ENCODE measurements at regions not wholly inside any gene's neighbourhood (a gene's known extent, or its start where the extent isn't known, plus 50 kb on each side); places are given as distances from the start of the nearest gene placed in this dataset.

GRCh38 chr5:74309050-74309449, 331.5 kb downstream of the ENC1 start:
- no peak for DNase-seq

- DNase-seq = no peak
Observed at GRCh38 chr5:74306845-74307244, 333.7 kb downstream of the ENC1 start.

GRCh38 chr5:74304536-74304935, 336.0 kb downstream of the ENC1 start:
- DNase-seq = no peak

GRCh38 chr5:74303578-74303977, 336.9 kb downstream of the ENC1 start:
- DNase-seq = no peak

- no peak for DNase-seq
Observed at GRCh38 chr5:74301576-74301975, 339.0 kb downstream of the ENC1 start.

- no peak for DNase-seq
Observed at GRCh38 chr5:74300808-74301389, 339.6 kb downstream of the ENC1 start.

- DNase-seq = no peak
Observed at GRCh38 chr5:74299833-74300232, 340.7 kb downstream of the ENC1 start.

- DNase-seq = no peak
Observed at GRCh38 chr5:74296685-74297408, 343.7 kb downstream of the ENC1 start.

- no peak for DNase-seq
Observed at GRCh38 chr5:74295676-74296075, 344.9 kb downstream of the ENC1 start.

- DNase-seq = no peak
Observed at GRCh38 chr5:74295141-74295540, 345.4 kb downstream of the ENC1 start.

- DNase-seq = no peak
Observed at GRCh38 chr5:74294231-74294705, 346.3 kb downstream of the ENC1 start.

GRCh38 chr5:74293182-74293581, 347.3 kb downstream of the ENC1 start:
- DNase-seq = no peak

GRCh38 chr5:74290634-74291241, 349.8 kb downstream of the ENC1 start:
- DNase-seq = no peak

GRCh38 chr5:74289691-74290090, 350.8 kb downstream of the ENC1 start:
- no peak for DNase-seq

GRCh38 chr5:74289238-74289637, 351.3 kb downstream of the ENC1 start:
- DNase-seq = no peak

- no peak for DNase-seq
Observed at GRCh38 chr5:74288448-74289108, 351.9 kb downstream of the ENC1 start.

GRCh38 chr5:74288038-74288437, 352.5 kb downstream of the ENC1 start:
- no peak for DNase-seq

GRCh38 chr5:74286734-74287695, 353.5 kb downstream of the ENC1 start:
- no peak for DNase-seq

GRCh38 chr5:74285675-74286280, 354.8 kb downstream of the ENC1 start:
- DNase-seq = no peak

GRCh38 chr5:74282490-74282889, 358.0 kb downstream of the ENC1 start:
- DNase-seq = no peak

GRCh38 chr5:74281166-74281565, 359.4 kb downstream of the ENC1 start:
- DNase-seq = no peak

- DNase-seq = no peak
Observed at GRCh38 chr5:74280306-74280705, 360.2 kb downstream of the ENC1 start.
